IgD-negative memory B cell (primary cell): ENCODE measurements at regions not wholly inside any gene's neighbourhood (a gene's known extent, or its start where the extent isn't known, plus 50 kb on each side); places are given as distances from the start of the nearest gene placed in this dataset.

Experiments used
- H3K27ac Mint-ChIP-seq, 3 donors: one replicate each; pipeline ENCODE4 v1.8.0; 2020 to 2022; ENCODE audit warnings: mild to moderate bottlenecking in 3 of 3, mixed read lengths in 3 of 3, moderate library complexity in 1 of 3
- H3K27me3 Mint-ChIP-seq: one replicate; pipeline ENCODE4 v1.8.0; 2021; ENCODE audit warnings: mixed read lengths
- H3K36me3 Mint-ChIP-seq: one replicate; pipeline ENCODE4 v1.8.0; 2020; ENCODE audit warnings: mild to moderate bottlenecking, mixed read lengths
- H3K4me1 Mint-ChIP-seq, 3 donors: one replicate each; pipeline ENCODE4 v1.8.0; 2020 to 2022; ENCODE audit warnings: mixed read lengths in 3 of 3, mild to moderate bottlenecking in 1 of 3
- H3K4me3 Mint-ChIP-seq, 4 donors: one replicate each; pipeline ENCODE4 v1.8.0; 2020 to 2022; ENCODE audit warnings: mild to moderate bottlenecking in 4 of 4, mixed read lengths in 4 of 4, moderate library complexity in 3 of 4
- H3K9me3 Mint-ChIP-seq, 3 donors: one replicate each; pipeline ENCODE4 v1.8.0; 2020 to 2021; ENCODE audit warnings: mixed read lengths in 3 of 3, mild to moderate bottlenecking in 1 of 3

GRCh38 chr10:131534836-131535235 lies 223.3 kb upstream of the TCERG1L start:
- H3K27me3 Mint-ChIP-seq: no peaks in the 10 kb centered on the region
- H3K4me1 Mint-ChIP-seq: peaks cover 0 to 2% (median 0%) of the 10 kb centered on the region in 3 donors
- H3K4me3 Mint-ChIP-seq: no peak overlapping the region
- H3K36me3 Mint-ChIP-seq: no peaks in the 10 kb centered on the region
- H3K9me3 Mint-ChIP-seq: peaks cover 0 to 3% (median 0%) of the 10 kb centered on the region in 3 donors
- peak overlapping the region in 1 of 3 donors; percentile 67 for H3K27ac Mint-ChIP-seq

- Mint-ChIP-seq H3K27me3 (no peaks in the 10 kb centered on the region), H3K27ac (no peak overlapping the region), H3K9me3 (peaks cover 0 to 3% (median 2%) of the 10 kb centered on the region in 3 donors), H3K4me3 (no peak overlapping the region), H3K36me3 (no peaks in the 10 kb centered on the region), H3K4me1 (peaks cover 0 to 2% (median 0%) of the 10 kb centered on the region in 3 donors)
Observed at GRCh38 chr10:131536676-131537075, 225.2 kb upstream of the TCERG1L start.

GRCh38 chr10:131537281-131537680 lies 225.8 kb upstream of the TCERG1L start:
- Mint-ChIP-seq H3K27ac (no peak overlapping the region), H3K36me3 (no peaks in the 10 kb centered on the region), H3K9me3 (peaks cover 0 to 3% (median 2%) of the 10 kb centered on the region in 3 donors), H3K27me3 (no peaks in the 10 kb centered on the region), H3K4me3 (no peak overlapping the region), H3K4me1 (peaks cover 0 to 2% (median 0%) of the 10 kb centered on the region in 3 donors)

GRCh38 chr10:131544495-131544894 lies 233.0 kb upstream of the TCERG1L start:
- H3K27me3 Mint-ChIP-seq: peaks cover 2% of the 10 kb centered on the region
- H3K4me3 Mint-ChIP-seq: no peak overlapping the region
- no peaks in the 10 kb centered on the region for H3K36me3 Mint-ChIP-seq
- peaks cover 0 to 2% (median 0%) of the 10 kb centered on the region in 3 donors for H3K9me3 Mint-ChIP-seq
- no peak overlapping the region for H3K27ac Mint-ChIP-seq
- H3K4me1 Mint-ChIP-seq: no peaks in the 10 kb centered on the region

GRCh38 chr10:131546086-131546810 lies 234.7 kb upstream of the TCERG1L start:
- no peak overlapping the region for H3K27ac Mint-ChIP-seq
- no peaks in the 10 kb centered on the region for H3K4me1 Mint-ChIP-seq
- peaks cover 0 to 2% (median 0%) of the 10 kb centered on the region in 3 donors for H3K9me3 Mint-ChIP-seq
- H3K27me3 Mint-ChIP-seq: peaks cover 2% of the 10 kb centered on the region
- no peaks in the 10 kb centered on the region for H3K36me3 Mint-ChIP-seq
- no peak overlapping the region for H3K4me3 Mint-ChIP-seq

- H3K36me3 Mint-ChIP-seq: no peaks in the 10 kb centered on the region
- H3K4me3 Mint-ChIP-seq: no peak overlapping the region
- peaks cover 0 to 2% (median 0%) of the 10 kb centered on the region in 3 donors for H3K9me3 Mint-ChIP-seq
- no peaks in the 10 kb centered on the region for H3K4me1 Mint-ChIP-seq
- no peak overlapping the region for H3K27ac Mint-ChIP-seq
- H3K27me3 Mint-ChIP-seq: peaks cover 2% of the 10 kb centered on the region
Observed at GRCh38 chr10:131547129-131547799, 235.7 kb upstream of the TCERG1L start.

- H3K36me3 Mint-ChIP-seq: no peaks in the 10 kb centered on the region
- H3K27ac Mint-ChIP-seq: no peak overlapping the region
- no peak overlapping the region for H3K4me3 Mint-ChIP-seq
- no peaks in the 10 kb centered on the region for H3K4me1 Mint-ChIP-seq
- H3K27me3 Mint-ChIP-seq: peaks cover 2% of the 10 kb centered on the region
- H3K9me3 Mint-ChIP-seq: peaks cover 0 to 2% (median 0%) of the 10 kb centered on the region in 3 donors
Observed at GRCh38 chr10:131548176-131548575, 236.7 kb upstream of the TCERG1L start.

GRCh38 chr10:131549116-131549515 lies 237.6 kb upstream of the TCERG1L start:
- no peak overlapping the region for H3K4me3 Mint-ChIP-seq
- H3K4me1 Mint-ChIP-seq: no peaks in the 10 kb centered on the region
- H3K27me3 Mint-ChIP-seq: peaks cover 2% of the 10 kb centered on the region
- H3K9me3 Mint-ChIP-seq: peaks cover 0 to 2% (median 0%) of the 10 kb centered on the region in 3 donors
- H3K36me3 Mint-ChIP-seq: no peaks in the 10 kb centered on the region
- no peak overlapping the region for H3K27ac Mint-ChIP-seq

GRCh38 chr10:131553121-131553520 lies 241.6 kb upstream of the TCERG1L start:
- no peaks in the 10 kb centered on the region for H3K36me3 Mint-ChIP-seq
- H3K4me3 Mint-ChIP-seq: no peak overlapping the region
- H3K27me3 Mint-ChIP-seq: no peaks in the 10 kb centered on the region
- H3K27ac Mint-ChIP-seq: no peak overlapping the region
- peaks cover 0 to 2% (median 0%) of the 10 kb centered on the region in 3 donors for H3K9me3 Mint-ChIP-seq
- H3K4me1 Mint-ChIP-seq: no peaks in the 10 kb centered on the region

GRCh38 chr10:131553581-131553980 lies 242.1 kb upstream of the TCERG1L start:
- no peaks in the 10 kb centered on the region for H3K4me1 Mint-ChIP-seq

GRCh38 chr10:131554821-131555220 lies 243.3 kb upstream of the TCERG1L start:
- Mint-ChIP-seq H3K4me3 (no peak overlapping the region), H3K4me1 (no peaks in the 10 kb centered on the region), H3K9me3 (peaks cover 0 to 6% (median 2%) of the 10 kb centered on the region in 3 donors), H3K27me3 (no peaks in the 10 kb centered on the region), H3K27ac (peak overlapping the region in 1 of 3 donors; percentile 71), H3K36me3 (no peaks in the 10 kb centered on the region)

More at GRCh38 chr10:131553581-131553980, 242.1 kb upstream of the TCERG1L start:
- H3K36me3 Mint-ChIP-seq: no peaks in the 10 kb centered on the region
- no peaks in the 10 kb centered on the region for H3K27me3 Mint-ChIP-seq
- no peak overlapping the region for H3K27ac Mint-ChIP-seq
- H3K9me3 Mint-ChIP-seq: peaks cover 0 to 2% (median 0%) of the 10 kb centered on the region in 3 donors
- H3K4me3 Mint-ChIP-seq: no peak overlapping the region

GRCh38 chr10:131555406-131555805 lies 243.9 kb upstream of the TCERG1L start:
- H3K4me3 Mint-ChIP-seq: no peak overlapping the region
- peaks cover 0 to 1% (median 0%) of the 10 kb centered on the region in 3 donors for H3K4me1 Mint-ChIP-seq
- peaks cover 0 to 6% (median 2%) of the 10 kb centered on the region in 3 donors for H3K9me3 Mint-ChIP-seq
- H3K27ac Mint-ChIP-seq: no peak overlapping the region
- no peaks in the 10 kb centered on the region for H3K36me3 Mint-ChIP-seq
- no peaks in the 10 kb centered on the region for H3K27me3 Mint-ChIP-seq

GRCh38 chr10:131556061-131556896 lies 244.8 kb upstream of the TCERG1L start:
- peaks cover 0 to 6% (median 0%) of the 10 kb centered on the region in 3 donors for H3K9me3 Mint-ChIP-seq
- peaks cover 0 to 1% (median 0%) of the 10 kb centered on the region in 3 donors for H3K4me1 Mint-ChIP-seq
- H3K27ac Mint-ChIP-seq: no peak overlapping the region

GRCh38 chr10:131556897-131557495 lies 245.5 kb upstream of the TCERG1L start:
- no peak overlapping the region for H3K4me3 Mint-ChIP-seq
- no peaks in the 10 kb centered on the region for H3K36me3 Mint-ChIP-seq
- no peak overlapping the region for H3K27ac Mint-ChIP-seq
- peaks cover 0 to 6% (median 0%) of the 10 kb centered on the region in 3 donors for H3K9me3 Mint-ChIP-seq
- no peaks in the 10 kb centered on the region for H3K27me3 Mint-ChIP-seq
- H3K4me1 Mint-ChIP-seq: peaks cover 0 to 1% (median 0%) of the 10 kb centered on the region in 3 donors

More at GRCh38 chr10:131556061-131556896, 244.8 kb upstream of the TCERG1L start:
- no peaks in the 10 kb centered on the region for H3K27me3 Mint-ChIP-seq
- no peak overlapping the region for H3K4me3 Mint-ChIP-seq
- H3K36me3 Mint-ChIP-seq: no peaks in the 10 kb centered on the region
